GM10248 (cell line): ENCODE measurements at regions not wholly inside any gene's neighbourhood (a gene's known extent, or its start where the extent isn't known, plus 50 kb on each side); places are given as distances from the start of the nearest gene placed in this dataset.
"Not testable (repeated sequence)": the region's sequence is repeated elsewhere in the genome, so short reads cannot be mapped to it uniquely, and the experiment has no call there.

Experiments
- CTCF ChIA-PET: fragments of 300-600 bp; sonication (Branson Sonifier 250); formaldehyde crosslinking; extraction: SDS; loops from one replicate; lab custom pipeline; 2021; ENCODE audit warnings: antibody characterized with exemption; lab: Yijun Ruan, JAX
- POLR2A ChIA-PET: fragments of 350-650 bp; sonication (Branson Sonifier 250); formaldehyde crosslinking; extraction: SDS; loops from one replicate; lab custom pipeline; 2020; ENCODE audit warnings: antibody characterized with exemption; lab: Yijun Ruan, JAX
- DNase-seq: peaks from one replicate; pipeline ENCODE4 v3.0.0; 2012; ENCODE audit errors: extremely low spot score
- CTCF ChIP-seq: IDR thresholded peaks from 2 replicates; pipeline ENCODE4 v1.5.1; 2012; ENCODE audit warnings: mild to moderate bottlenecking, low read depth; ENCODE audit errors: extremely low read depth, missing control alignments, control extremely low read depth

DNA sequence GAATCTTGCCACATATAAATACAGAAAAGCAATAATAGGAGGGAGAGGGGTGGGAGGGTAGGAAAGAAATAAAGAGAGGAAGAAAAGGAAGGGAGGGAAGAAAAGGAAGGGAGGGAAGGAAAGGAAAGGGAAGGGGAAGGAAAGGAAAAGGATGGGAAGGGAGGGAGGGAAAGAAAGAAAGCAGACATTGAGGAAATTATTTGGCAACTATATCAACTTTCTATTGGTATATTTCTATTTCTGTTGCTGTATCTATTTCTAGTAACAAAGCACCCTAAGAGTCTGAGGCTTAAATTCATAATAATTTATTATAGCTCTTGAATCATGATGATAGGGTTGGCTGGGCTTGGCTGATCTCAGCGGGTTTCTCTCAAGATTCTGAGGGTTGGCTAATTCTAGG lies 648.0 kb downstream of the CCDC85A start:
- no peak for DNase-seq
- ChIA-PET POLR2A (no interaction called here), CTCF (interaction anchor here (0.8 kb wide), 1 partner anchor 9 kb away, joined by 3 read pairs; no protein-coding TSS in a partner anchor)
- TF ChIP-seq CTCF = no peak

DNA sequence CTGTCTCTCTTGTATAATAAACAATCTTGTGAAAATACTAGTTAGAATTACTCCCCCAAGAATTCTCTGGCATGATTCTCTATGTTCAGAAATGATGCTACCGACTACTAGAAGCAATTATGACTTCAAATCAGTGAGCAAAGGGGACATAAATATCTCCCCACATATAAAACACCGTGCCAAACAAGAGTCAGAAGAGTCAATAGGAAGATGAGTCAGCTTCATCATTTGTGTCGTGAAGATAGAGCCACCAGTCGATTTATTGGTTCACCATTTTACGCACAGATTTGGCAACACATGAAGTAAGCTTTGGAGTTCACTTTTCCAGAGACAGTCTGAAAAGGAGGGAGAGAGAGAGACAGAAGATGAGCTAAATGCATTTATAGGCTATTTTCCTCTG lies 650.9 kb downstream of the CCDC85A start:
- no peak for DNase-seq
- ChIA-PET CTCF (no interaction called here), POLR2A (no interaction called here)
- no peak for TF ChIP-seq CTCF

GRCh38 chr2:56840009-56840408 lies 656.2 kb downstream of the CCDC85A start:
- POLR2A ChIA-PET, CTCF ChIA-PET: not testable (repeated sequence)

GRCh38 chr2:56860991-56861390 lies 677.2 kb downstream of the CCDC85A start:
- TF ChIP-seq CTCF = no peak
- DNase-seq = no peak
- POLR2A ChIA-PET = no interaction called here
- CTCF ChIA-PET = interaction anchor here (1.0 kb wide), 1 partner anchor 16 kb away, joined by 3 read pairs; no protein-coding TSS in a partner anchor

More at GRCh38 chr2:56840009-56840408, 656.2 kb downstream of the CCDC85A start:
- not testable (repeated sequence) for DNase-seq

GRCh38 chr2:56871644-56872043 lies 687.9 kb downstream of the CCDC85A start:
- ChIA-PET CTCF (no interaction called here), POLR2A (no interaction called here)
- DNase-seq = no peak
- TF ChIP-seq CTCF = no peak

DNA sequence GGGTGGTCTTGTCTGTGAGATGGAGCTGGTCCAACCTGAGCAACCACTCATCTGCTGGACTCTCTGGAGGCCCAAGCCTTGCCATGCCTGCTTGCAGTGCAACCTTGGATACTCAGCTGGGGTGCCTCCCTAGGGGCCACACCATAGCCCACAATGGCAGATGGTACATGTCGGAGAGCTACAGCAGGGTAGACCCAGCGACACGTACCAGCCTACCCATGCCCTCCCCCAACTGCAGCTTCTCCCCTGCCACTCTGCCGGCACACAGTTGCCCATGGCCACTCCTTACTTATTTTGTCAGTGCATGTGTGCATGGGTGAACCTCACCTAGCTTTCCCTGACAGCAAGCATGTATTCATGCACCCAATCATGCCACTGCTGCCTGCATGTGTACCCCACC lies 690.9 kb downstream of the CCDC85A start:
- no peak for TF ChIP-seq CTCF
- CTCF ChIA-PET = interaction anchor here (0.8 to 1.1 kb wide), 2 partner anchors 9 to 16 kb away, joined by 3 read pairs; no protein-coding TSS in a partner anchor
- DNase-seq = no peak
- POLR2A ChIA-PET = no interaction called here

DNA sequence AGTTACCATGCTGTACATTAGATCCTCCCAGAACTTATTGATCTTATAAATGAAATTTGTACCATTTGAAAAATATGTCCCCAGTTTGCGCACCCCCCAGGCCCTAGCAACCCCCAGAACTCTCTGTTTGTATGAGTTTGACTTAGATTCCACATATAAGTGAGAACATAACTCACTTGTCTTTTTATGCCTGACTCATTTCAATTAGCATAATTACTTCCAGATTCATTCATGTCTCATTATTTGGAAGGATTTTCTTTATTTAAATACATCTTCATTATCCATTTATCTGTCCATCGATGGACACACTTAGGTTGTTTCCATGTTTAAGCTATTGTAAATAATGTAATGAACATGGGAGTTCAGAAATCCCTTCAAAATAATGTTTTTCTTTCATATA lies 705.9 kb downstream of the CCDC85A start:
- CTCF ChIA-PET = interaction anchor here (1.6 kb wide), 1 partner anchor 13 kb away, joined by 6 read pairs; no protein-coding TSS in a partner anchor

More for the DNA sequence above, 705.9 kb downstream of the CCDC85A start:
- TF ChIP-seq CTCF = no peak
- POLR2A ChIA-PET = no interaction called here
- DNase-seq = no peak
